NCI-H1930 (cell line): ENCODE measurements at regions not wholly inside any gene's neighbourhood (a gene's known extent, or its start where the extent isn't known, plus 50 kb on each side); places are given as distances from the start of the nearest gene placed in this dataset.
"Not testable (repeated sequence)": the region's sequence is repeated elsewhere in the genome, so short reads cannot be mapped to it uniquely, and the experiment has no call there.

ENCODE experiments used
- DNase-seq, 2 experiments: peaks; one replicate each; lab custom pipeline; 2025; lab: John Stamatoyannopoulos, UW

- no peak for DNase-seq
Measured at GRCh38 chr15:79539401-79539800, 107.3 kb downstream of the MINAR1 start.

- DNase-seq, result no peak
Measured at GRCh38 chr15:79540551-79540950, 108.4 kb downstream of the MINAR1 start.

GRCh38 chr15:79541196-79541595 lies 109.1 kb downstream of the MINAR1 start:
- no peak for DNase-seq

GRCh38 chr15:79543097-79543496 lies 111.0 kb downstream of the MINAR1 start:
- no peak for DNase-seq

- no peak for DNase-seq
Measured at GRCh38 chr15:79549196-79549595, 117.1 kb downstream of the MINAR1 start.

GRCh38 chr15:79560384-79560783 lies 128.2 kb downstream of the MINAR1 start:
- no peak for DNase-seq

- DNase-seq, result no peak
Measured at GRCh38 chr15:79561982-79562381, 129.8 kb downstream of the MINAR1 start.

- DNase-seq, result no peak
Measured at GRCh38 chr15:79562403-79562815, 130.3 kb downstream of the MINAR1 start.

GRCh38 chr15:79562899-79563298 lies 130.8 kb downstream of the MINAR1 start:
- no peak for DNase-seq

GRCh38 chr15:79570004-79570403 lies 137.9 kb downstream of the MINAR1 start:
- DNase-seq, result no peak

GRCh38 chr15:79572691-79573404 lies 140.7 kb downstream of the MINAR1 start:
- no peak for DNase-seq

- DNase-seq, result not testable (repeated sequence)
Measured at GRCh38 chr15:79574431-79575273, 142.5 kb downstream of the MINAR1 start.

- DNase-seq, result no peak
Measured at GRCh38 chr15:79582650-79583049, 150.5 kb downstream of the MINAR1 start.

- DNase-seq, result no peak
Measured at GRCh38 chr15:79592126-79592525, 160.0 kb downstream of the MINAR1 start.

GRCh38 chr15:79593119-79593869 lies 161.2 kb downstream of the MINAR1 start:
- no peak for DNase-seq

GRCh38 chr15:79595306-79595705 lies 163.2 kb downstream of the MINAR1 start:
- no peak for DNase-seq

GRCh38 chr15:79595995-79596622 lies 164.0 kb downstream of the MINAR1 start:
- DNase-seq, result peak; percentile 82 to 84

GRCh38 chr15:79598639-79599038 lies 166.5 kb downstream of the MINAR1 start:
- no peak for DNase-seq

- no peak for DNase-seq
Measured at GRCh38 chr15:79601405-79602086, 169.4 kb downstream of the MINAR1 start.

- DNase-seq, result no peak
Measured at GRCh38 chr15:79602180-79602579, 170.0 kb downstream of the MINAR1 start.

- DNase-seq, result no peak
Measured at GRCh38 chr15:79602731-79603130, 170.6 kb downstream of the MINAR1 start.
